ENCODE measurements at regions not wholly inside any gene's neighbourhood (a gene's known extent, or its start where the extent isn't known, plus 50 kb on each side); places are given as distances from the start of the nearest gene placed in this dataset.

- Histone ChIP-seq H2BK12ac (ENCODE audit: low read depth, low read length) (no peak overlapping the region), H4K8ac (ENCODE audit: extremely low read depth, insufficient read depth, low read length) (no peak overlapping the region), H2BK20ac (ENCODE audit: low read length) (no peak overlapping the region), H3K14ac (ENCODE audit: insufficient read length) (no peak overlapping the region), H3K23ac (ENCODE audit: insufficient read length) (no peak overlapping the region), H3K23me2 (ENCODE audit: low read depth, low read length) (no peaks in the 10 kb centered on the region), H4K20me1 (replicated peaks in 1 of 2; ENCODE audit: control insufficient read depth in 1 of 2, insufficient read depth in 2 of 2, low read length in 2 of 2) (no peaks in the 10 kb centered on the region), H3K36me3 (ENCODE audit: control insufficient read depth in 2 of 4, insufficient read depth in 4 of 4, low read length in 3 of 4) (no peaks in the 10 kb centered on the region), H3K4me3 (ENCODE audit: extremely low read depth in 1 of 4, insufficient read depth in 2 of 4, low read depth in 3 of 4, low read length in 4 of 4) (no peak overlapping the region), H3K18ac (ENCODE audit: extremely low read depth, low read length) (no peak overlapping the region), H3K9ac (replicated peaks in 1 of 4; ENCODE audit: extremely low read depth in 1 of 4, low read depth in 3 of 4, low read length in 3 of 4) (no peak overlapping the region), H3K79me2 (ENCODE audit: control insufficient read depth in 1 of 2, insufficient read depth in 2 of 2, low read length in 2 of 2) (no peaks in the 10 kb centered on the region), H3K4ac (replicated peaks; ENCODE audit: insufficient read length, low read depth, low read length) (no peak overlapping the region), H2BK5ac (ENCODE audit: low read depth, low read length) (no peak overlapping the region), H3K79me1 (ENCODE audit: low read depth, low read length) (no peaks in the 10 kb centered on the region; the same call in 1 of the 2 replicates), H4K5ac (ENCODE audit: insufficient read length, low read depth, low read length) (no peak overlapping the region), H4K91ac (replicated peaks; ENCODE audit: insufficient read length, low read length) (no peak overlapping the region), H2BK120ac (replicated peaks; ENCODE audit: low read depth, low read length) (no peak overlapping the region), H2AK5ac (ENCODE audit: low read depth, low read length) (no peak overlapping the region), H2BK15ac (ENCODE audit: low read length) (no peak overlapping the region), H3K27me3 (replicated peaks in 1 of 4; ENCODE audit: control insufficient read depth in 3 of 4, extremely low read depth in 1 of 4, insufficient read depth in 3 of 4, low read length in 3 of 4) (no peaks in the 10 kb centered on the region), H2AFZ (ENCODE audit: low read length) (no peak overlapping the region), H3K56ac (replicated peaks; ENCODE audit: insufficient read length, low read depth, low read length) (no peak overlapping the region), H3K27ac (ENCODE audit: low read depth, low read length) (no peak overlapping the region), H3K4me2 (ENCODE audit: insufficient read depth in 1 of 2, low read depth in 2 of 2, low read length in 2 of 2) (no peak overlapping the region), H3K4me1 (replicated peaks in 1 of 4; ENCODE audit: control insufficient read depth in 3 of 4, insufficient read depth in 4 of 4, low read length in 3 of 4) (no peaks in the 10 kb centered on the region), H3K9me3 (ENCODE audit: insufficient read depth in 2 of 2, low read depth in 1 of 2, low read length in 1 of 2) (no peaks in the 10 kb centered on the region)
- TF ChIP-seq CBX5 (IDR thresholded peaks at IDR 0.05; ENCODE audit: low read depth, low read length) (no peak), ASH2L (IDR thresholded peaks at IDR 0.05; ENCODE audit: low read length) (no peak), RXRA (IDR thresholded peaks at IDR 0.05; ENCODE audit: insufficient read depth, low read depth, low read length) (no peak), KDM4A (IDR thresholded peaks at IDR 0.05; ENCODE audit: low read depth, low read length, severe bottlenecking) (no peak), HDAC2 (IDR thresholded peaks at IDR 0.05; ENCODE audit: borderline replicate concordance in 1 of 2, low read depth in 2 of 2, low read length in 2 of 2) (no peak), BCL11A (IDR thresholded peaks at IDR 0.05; ENCODE audit: low read depth in 2 of 2, low read length in 2 of 2) (no peak), SIX5 (IDR thresholded peaks at IDR 0.05; ENCODE audit: low read depth, low read length) (no peak)
- POLR2A ChIA-PET (ENCODE audit: partially characterized antibody): no interaction called here
- CTCF ChIA-PET (ENCODE audit: partially characterized antibody): no interaction called here
- FAIRE-seq (no peak), DNase-seq (ENCODE audit: low read depth in 1 of 2, low spot score in 2 of 2) (no peak)
- 88% methylated on average over 2 of the region's 2 CpGs; no CpG with 5 or more reads in 1 of the 2 experiments for WGBS, 2 experiments (ENCODE audit: extremely low coverage in 1 of 2, insufficient coverage in 1 of 2, insufficient read length in 1 of 2, insufficient replicate concordance in 2 of 2, low coverage in 1 of 2, low lambda C conversion rate in 2 of 2, missing lambda C conversion rate in 1 of 2)
Measured at GRCh38 chr10:105356626-105357025, 715.5 kb downstream of the SORCS3 start.
